Liver (tissue), 6 donors: ENCODE measurements at regions not wholly inside any gene's neighbourhood (a gene's known extent, or its start where the extent isn't known, plus 50 kb on each side); places are given as distances from the start of the nearest gene placed in this dataset.
"Not testable (repeated sequence)": the region's sequence is repeated elsewhere in the genome, so short reads cannot be mapped to it uniquely, and the experiment has no call there.

Experiments used
- DNase-seq: peaks from one replicate; pipeline ENCODE4 v3.0.0-alpha.2; 2017; ENCODE audit warnings: low spot score
- H3K27ac ChIP-seq, 2 donors: one replicate each; pipeline ENCODE4 v1.7.0; 2013; ENCODE audit warnings: inconsistent platforms in 2 of 2, low read length in 2 of 2, control low read depth in 1 of 2, low read depth in 1 of 2, mild to moderate bottlenecking in 1 of 2
- H3K27me3 ChIP-seq, 4 donors: one replicate each; pipeline versions ENCODE4 v1.6.1 to v1.7.0; 2013; ENCODE audit warnings: low read length in 3 of 4, inconsistent platforms in 1 of 4, mild to moderate bottlenecking in 1 of 4, moderate library complexity in 1 of 4; ENCODE audit not compliant: control insufficient read depth in 4 of 4, insufficient read depth in 4 of 4
- H3K36me3 ChIP-seq, 4 donors: one replicate each; pipeline versions ENCODE4 v1.6.1 to v1.7.0; 2013; ENCODE audit warnings: low read length in 3 of 4, mild to moderate bottlenecking in 3 of 4, low read depth in 1 of 4, moderate library complexity in 1 of 4; ENCODE audit not compliant: control insufficient read depth in 4 of 4, insufficient read depth in 3 of 4
- H3K4me1 ChIP-seq, 4 donors: one replicate each; pipeline versions ENCODE4 v1.6.1 to v1.7.0; 2013; ENCODE audit warnings: low read length in 3 of 4, mild to moderate bottlenecking in 3 of 4, moderate library complexity in 1 of 4; ENCODE audit not compliant: control insufficient read depth in 4 of 4, insufficient read depth in 4 of 4
- H3K4me3 ChIP-seq, 3 donors: one replicate each; pipeline versions ENCODE4 v1.6.1 to v1.7.0; 2013; ENCODE audit warnings: low read length in 3 of 3, control low read depth in 1 of 3, low read depth in 1 of 3, mild to moderate bottlenecking in 1 of 3
- H3K9ac ChIP-seq, 2 donors: one replicate each; pipeline ENCODE4 v1.7.0; 2013; ENCODE audit warnings: low read length in 2 of 2, mild to moderate bottlenecking in 2 of 2, moderate library complexity in 2 of 2, control low read depth in 1 of 2, low read depth in 1 of 2
- H3K9me3 ChIP-seq, 4 donors: one replicate each; pipeline versions ENCODE4 v1.6.1 to v1.7.0; 2013; ENCODE audit warnings: low read length in 3 of 4; ENCODE audit not compliant: control insufficient read depth in 4 of 4
- WGBS: extraction: QIAGEN DNeasy Blood & Tissue Kit; methylation state at CpG from one replicate; pipeline ENCODE4 v1.1.7; 2013; 5-methylcytosine and 5-hydroxymethylcytosine counted together
- donor health status: healthy.
- donor health status: healthy.
- donor health status: healthy.

GRCh38 chr21:6363591-6363990 lies 4157.8 kb upstream of the TPTE start:
- not testable (repeated sequence) for H3K27ac ChIP-seq, H3K36me3 ChIP-seq, H3K27me3 ChIP-seq, H3K9ac ChIP-seq, H3K9me3 ChIP-seq, H3K4me1 ChIP-seq, H3K4me3 ChIP-seq, DNase-seq
- WGBS = no CpG with 5 or more reads among the region's 1 CpG

GRCh38 chr21:6368824-6369223 lies 4152.6 kb upstream of the TPTE start:
- WGBS = 5% methylated on average over 7 of the region's 7 CpGs

GRCh38 chr21:6373253-6373652 lies 4148.1 kb upstream of the TPTE start:
- not testable (repeated sequence) for H3K4me1 ChIP-seq, H3K36me3 ChIP-seq, DNase-seq, H3K27me3 ChIP-seq, H3K9me3 ChIP-seq, H3K9ac ChIP-seq
- H3K27ac ChIP-seq = peak overlapping the region in 1 of 2 donors; percentile 31
- H3K4me3 ChIP-seq = peak overlapping the region in 1 of 3 donors; percentile 29
- WGBS = no CpG with 5 or more reads among the region's 3 CpGs

More at GRCh38 chr21:6368824-6369223, 4152.6 kb upstream of the TPTE start:
- H3K4me1 ChIP-seq, H3K36me3 ChIP-seq, H3K27me3 ChIP-seq, H3K9me3 ChIP-seq, H3K9ac ChIP-seq, DNase-seq: not testable (repeated sequence)
- H3K4me3 ChIP-seq = peak overlapping the region; percentile 20 to 69 (median 30)
- H3K27ac ChIP-seq = peak overlapping the region; percentile 28 to 53

- H3K36me3 ChIP-seq, H3K4me3 ChIP-seq, H3K9ac ChIP-seq, H3K27ac ChIP-seq, H3K4me1 ChIP-seq, H3K9me3 ChIP-seq, H3K27me3 ChIP-seq: not testable (repeated sequence)
- peak; percentile 41 for DNase-seq
- 29% methylated on average over 12 of the region's 12 CpGs for WGBS
These were observed 4147.2 kb upstream of the TPTE start for GRCh38 chr21:6374232-6374631.

GRCh38 chr21:6374926-6375325 lies 4146.5 kb upstream of the TPTE start:
- WGBS = 85% methylated on average over 4 of the region's 4 CpGs
- peak; percentile 35 for DNase-seq

GRCh38 chr21:6375776-6376175 lies 4145.6 kb upstream of the TPTE start:
- 70% methylated on average over 3 of the region's 5 CpGs for WGBS

More at GRCh38 chr21:6374926-6375325, 4146.5 kb upstream of the TPTE start:
- H3K27ac ChIP-seq, H3K36me3 ChIP-seq, H3K9me3 ChIP-seq, H3K4me3 ChIP-seq, H3K9ac ChIP-seq, H3K4me1 ChIP-seq, H3K27me3 ChIP-seq: not testable (repeated sequence)

GRCh38 chr21:6376321-6377070 lies 4144.9 kb upstream of the TPTE start:
- H3K36me3 ChIP-seq, DNase-seq, H3K9me3 ChIP-seq, H3K9ac ChIP-seq, H3K4me3 ChIP-seq, H3K27ac ChIP-seq, H3K4me1 ChIP-seq, H3K27me3 ChIP-seq: not testable (repeated sequence)
- WGBS = 86% methylated on average over 9 of the region's 9 CpGs

More at GRCh38 chr21:6375776-6376175, 4145.6 kb upstream of the TPTE start:
- H3K36me3 ChIP-seq, H3K4me3 ChIP-seq, H3K4me1 ChIP-seq, H3K9me3 ChIP-seq, H3K27me3 ChIP-seq, H3K27ac ChIP-seq, DNase-seq, H3K9ac ChIP-seq: not testable (repeated sequence)
